CD4-positive, CD25-positive, alpha-beta regulatory T cell (primary cell): ENCODE measurements at regions not wholly inside any gene's neighbourhood (a gene's known extent, or its start where the extent isn't known, plus 50 kb on each side); places are given as distances from the start of the nearest gene placed in this dataset.

Source experiments
- ATAC-seq, 2 donors: fragments of 150-1000 bp; cut with Tn5 transposase; one replicate each; pipeline ENCODE4 v1.10.0; 2021; ENCODE audit warnings: low read depth in 2 of 2, moderate number of reproducible peaks in 2 of 2, moderate library complexity in 1 of 2
- DNase-seq, 3 donors: peaks; one replicate each; pipeline versions ENCODE4 v3.0.0 to v3.0.0-alpha.2; 2012 to 2022; ENCODE audit warnings: mixed read lengths in 1 of 3
- H3K27ac ChIP-seq: one replicate; pipeline ENCODE4 v1.7.0; 2013; ENCODE audit warnings: mild to moderate bottlenecking, low read length; ENCODE audit not compliant: insufficient read depth, poor library complexity, severe bottlenecking
- H3K27me3 ChIP-seq: one replicate; pipeline ENCODE4 v1.7.0; 2013; ENCODE audit warnings: low read length; ENCODE audit not compliant: control insufficient read depth, insufficient read depth
- H3K36me3 ChIP-seq: one replicate; pipeline ENCODE4 v1.7.0; 2013; ENCODE audit warnings: mild to moderate bottlenecking, low read length, moderate library complexity; ENCODE audit not compliant: control insufficient read depth, insufficient read depth
- H3K4me1 ChIP-seq: 2 replicates; pipeline ENCODE4 v1.7.0; 2013; ENCODE audit warnings: mild to moderate bottlenecking, low read length; ENCODE audit not compliant: insufficient read depth, control insufficient read depth, poor library complexity, severe bottlenecking
- H3K4me3 ChIP-seq: one replicate; pipeline ENCODE4 v1.7.0; 2013; ENCODE audit warnings: low read depth, mild to moderate bottlenecking, low read length, moderate library complexity
- H3K9me3 ChIP-seq, 2 experiments: 1 replicate in 1 of 2; 2 replicates in 1 of 2; pipeline ENCODE4 v1.7.0; 2013; ENCODE audit warnings: low read length in 2 of 2, mild to moderate bottlenecking in 1 of 2, moderate library complexity in 1 of 2; ENCODE audit not compliant: control insufficient read depth in 2 of 2
- H3K27ac Mint-ChIP-seq, 3 donors: one replicate each; pipeline ENCODE4 v1.8.0; 2020 to 2022; ENCODE audit warnings: mild to moderate bottlenecking in 3 of 3, mixed read lengths in 3 of 3, moderate library complexity in 2 of 3
- H3K27me3 Mint-ChIP-seq: one replicate; pipeline ENCODE4 v1.8.0; 2022; ENCODE audit warnings: mild to moderate bottlenecking, mixed read lengths
- H3K36me3 Mint-ChIP-seq: one replicate; pipeline ENCODE4 v1.8.0; 2020; ENCODE audit warnings: mixed read lengths
- H3K4me1 Mint-ChIP-seq, 4 donors: one replicate each; pipeline ENCODE4 v1.8.0; 2020 to 2022; ENCODE audit warnings: mixed read lengths in 4 of 4, mild to moderate bottlenecking in 1 of 4
- H3K4me3 Mint-ChIP-seq, 4 donors: one replicate each; pipeline ENCODE4 v1.8.0; 2020 to 2022; ENCODE audit warnings: mild to moderate bottlenecking in 4 of 4, mixed read lengths in 4 of 4, moderate library complexity in 3 of 4
- H3K9me3 Mint-ChIP-seq, 7 donors: one replicate each; pipeline ENCODE4 v1.8.0; 2020 to 2022; ENCODE audit warnings: mixed read lengths in 7 of 7, mild to moderate bottlenecking in 3 of 7, moderate library complexity in 2 of 7

GRCh38 chr13:95440441-95441088 is 112.0 kb upstream of the CLDN10 start:
- Mint-ChIP-seq H3K27me3 (no peaks in the 10 kb centered on the region), H3K36me3 (no peaks in the 10 kb centered on the region), H3K27ac (no peak overlapping the region), H3K4me3 (no peak overlapping the region), H3K4me1 (no peaks in the 10 kb centered on the region), H3K9me3 (no peaks in the 10 kb centered on the region)
- Histone ChIP-seq H3K4me1 (no peaks in the 10 kb centered on the region), H3K9me3 (no peaks in the 10 kb centered on the region), H3K27me3 (no peaks in the 10 kb centered on the region), H3K4me3 (no peak overlapping the region), H3K27ac (no peak overlapping the region), H3K36me3 (no peaks in the 10 kb centered on the region)
- ATAC-seq (no peak), DNase-seq (no peak)

GRCh38 chr13:95441326-95441725 is 111.2 kb upstream of the CLDN10 start:
- Histone ChIP-seq H3K36me3 (no peaks in the 10 kb centered on the region), H3K9me3 (no peaks in the 10 kb centered on the region), H3K4me3 (no peak overlapping the region), H3K27me3 (no peaks in the 10 kb centered on the region), H3K27ac (no peak overlapping the region), H3K4me1 (no peaks in the 10 kb centered on the region)
- H3K4me3 Mint-ChIP-seq: no peak overlapping the region
- no peak overlapping the region for H3K27ac Mint-ChIP-seq
- H3K4me1 Mint-ChIP-seq: no peaks in the 10 kb centered on the region
- H3K36me3 Mint-ChIP-seq: no peaks in the 10 kb centered on the region
- no peak for ATAC-seq
- H3K9me3 Mint-ChIP-seq: no peaks in the 10 kb centered on the region
- DNase-seq: no peak
- H3K27me3 Mint-ChIP-seq: no peaks in the 10 kb centered on the region

- Mint-ChIP-seq H3K27ac (no peak overlapping the region), H3K27me3 (no peaks in the 10 kb centered on the region), H3K4me3 (no peak overlapping the region), H3K36me3 (no peaks in the 10 kb centered on the region), H3K9me3 (no peaks in the 10 kb centered on the region), H3K4me1 (no peaks in the 10 kb centered on the region)
- ATAC-seq: no peak
- H3K4me1 ChIP-seq: no peaks in the 10 kb centered on the region
- H3K9me3 ChIP-seq: no peaks in the 10 kb centered on the region
- H3K27me3 ChIP-seq: peaks cover 2% of the 10 kb centered on the region
- H3K27ac ChIP-seq: no peak overlapping the region
- no peak for DNase-seq
- no peak overlapping the region for H3K4me3 ChIP-seq
- H3K36me3 ChIP-seq: no peaks in the 10 kb centered on the region
Observed at GRCh38 chr13:95444006-95444730, 108.4 kb upstream of the CLDN10 start.

GRCh38 chr13:95445131-95445530 is 107.4 kb upstream of the CLDN10 start:
- Mint-ChIP-seq H3K9me3 (peaks cover 0 to 3% (median 0%) of the 10 kb centered on the region in 7 donors), H3K4me3 (no peak overlapping the region), H3K36me3 (no peaks in the 10 kb centered on the region), H3K4me1 (no peaks in the 10 kb centered on the region), H3K27me3 (no peaks in the 10 kb centered on the region), H3K27ac (no peak overlapping the region)
- H3K9me3 ChIP-seq: no peaks in the 10 kb centered on the region
- ATAC-seq: no peak
- no peak for DNase-seq
- H3K27ac ChIP-seq: no peak overlapping the region
- H3K4me1 ChIP-seq: no peaks in the 10 kb centered on the region
- no peak overlapping the region for H3K4me3 ChIP-seq
- no peaks in the 10 kb centered on the region for H3K36me3 ChIP-seq
- peaks cover 2% of the 10 kb centered on the region for H3K27me3 ChIP-seq

GRCh38 chr13:95447814-95448213 is 104.7 kb upstream of the CLDN10 start:
- peaks cover 0 to 5% (median 0%) of the 10 kb centered on the region in 7 donors for H3K9me3 Mint-ChIP-seq
- Histone ChIP-seq H3K27ac (no peak overlapping the region), H3K4me3 (no peak overlapping the region), H3K9me3 (no peaks in the 10 kb centered on the region), H3K4me1 (no peaks in the 10 kb centered on the region), H3K27me3 (peaks cover 2% of the 10 kb centered on the region), H3K36me3 (no peaks in the 10 kb centered on the region)
- no peak overlapping the region for H3K4me3 Mint-ChIP-seq
- ATAC-seq (no peak), DNase-seq (no peak)
- H3K4me1 Mint-ChIP-seq: no peaks in the 10 kb centered on the region
- H3K27me3 Mint-ChIP-seq: peaks cover 4% of the 10 kb centered on the region
- H3K36me3 Mint-ChIP-seq: no peaks in the 10 kb centered on the region
- no peak overlapping the region for H3K27ac Mint-ChIP-seq

GRCh38 chr13:95451656-95452055 is 100.9 kb upstream of the CLDN10 start:
- peaks cover 2% of the 10 kb centered on the region for H3K4me1 ChIP-seq
- peaks cover 0 to 5% (median 0%) of the 10 kb centered on the region in 7 donors for H3K9me3 Mint-ChIP-seq
- H3K27ac Mint-ChIP-seq: no peak overlapping the region
- H3K4me3 Mint-ChIP-seq: no peak overlapping the region
- H3K4me3 ChIP-seq: no peak overlapping the region
- DNase-seq (no peak), ATAC-seq (no peak)
- peaks cover 0 to 3% (median 1%) of the 10 kb centered on the region in 4 donors for H3K4me1 Mint-ChIP-seq
- no peaks in the 10 kb centered on the region for H3K36me3 ChIP-seq
- H3K36me3 Mint-ChIP-seq: no peaks in the 10 kb centered on the region
- H3K27me3 Mint-ChIP-seq: peaks cover 12% of the 10 kb centered on the region
- no peaks in the 10 kb centered on the region for H3K9me3 ChIP-seq
- H3K27ac ChIP-seq: no peak overlapping the region
- H3K27me3 ChIP-seq: peaks cover 2% of the 10 kb centered on the region

- Mint-ChIP-seq H3K27ac (no peak overlapping the region), H3K4me1 (peaks cover 0 to 9% (median 4%) of the 10 kb centered on the region in 4 donors), H3K9me3 (peaks cover 0 to 5% (median 0%) of the 10 kb centered on the region in 7 donors), H3K4me3 (no peak overlapping the region), H3K36me3 (no peaks in the 10 kb centered on the region), H3K27me3 (peaks cover 19% of the 10 kb centered on the region)
- Histone ChIP-seq H3K4me1 (peaks cover 7% of the 10 kb centered on the region), H3K27ac (no peak overlapping the region), H3K9me3 (no peaks in the 10 kb centered on the region), H3K27me3 (peaks cover 2% of the 10 kb centered on the region), H3K4me3 (no peak overlapping the region), H3K36me3 (no peaks in the 10 kb centered on the region)
- no peak for ATAC-seq
- DNase-seq: no peak
Observed at GRCh38 chr13:95452375-95452774, 100.1 kb upstream of the CLDN10 start.

- DNase-seq: no peak
- no peaks in the 10 kb centered on the region for H3K36me3 Mint-ChIP-seq
- Histone ChIP-seq H3K4me1 (peaks cover 7% of the 10 kb centered on the region), H3K4me3 (no peak overlapping the region), H3K27ac (no peak overlapping the region), H3K9me3 (peaks cover 5 to 6% of the 10 kb centered on the region in 2 experiments), H3K36me3 (no peaks in the 10 kb centered on the region), H3K27me3 (no peaks in the 10 kb centered on the region)
- H3K4me1 Mint-ChIP-seq: peaks cover 0 to 9% (median 4%) of the 10 kb centered on the region in 4 donors
- no peak overlapping the region for H3K4me3 Mint-ChIP-seq
- peaks cover 26% of the 10 kb centered on the region for H3K27me3 Mint-ChIP-seq
- peaks cover 0 to 23% (median 5%) of the 10 kb centered on the region in 7 donors for H3K9me3 Mint-ChIP-seq
- H3K27ac Mint-ChIP-seq: peak overlapping the region in 1 of 3 donors; percentile 76
- no peak for ATAC-seq
Observed at GRCh38 chr13:95455782-95456181, 96.7 kb upstream of the CLDN10 start.
